ENCODE measurements at regions not wholly inside any gene's neighbourhood (a gene's known extent, or its start where the extent isn't known, plus 50 kb on each side); places are given as distances from the start of the nearest gene placed in this dataset.

DNA sequence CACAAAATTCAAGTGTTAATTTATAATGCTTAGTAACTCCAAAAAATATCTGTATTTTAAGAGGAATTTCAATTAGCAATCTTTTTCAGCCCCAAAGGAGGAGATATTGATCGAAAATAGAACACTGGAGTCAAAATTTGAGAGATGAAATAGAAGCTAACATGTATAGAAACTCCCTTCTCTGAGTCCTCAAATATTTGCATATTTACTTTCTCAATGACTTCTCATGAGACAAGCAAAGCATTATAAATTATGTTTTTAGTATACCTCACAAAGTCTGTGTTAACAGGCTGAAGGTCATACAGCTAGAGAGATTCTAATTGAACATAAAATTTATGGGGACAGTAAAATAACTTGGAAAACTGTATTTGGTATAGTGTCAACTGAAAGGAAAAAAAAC is 260.5 kb downstream of the GPAM start:
- BruUV-seq (replicated peaks) = no TSS peak
- H3K4me1 Mint-ChIP-seq (ENCODE audit: low read depth, unreplicated experiment) = no peaks in the 10 kb centered on the region

DNA sequence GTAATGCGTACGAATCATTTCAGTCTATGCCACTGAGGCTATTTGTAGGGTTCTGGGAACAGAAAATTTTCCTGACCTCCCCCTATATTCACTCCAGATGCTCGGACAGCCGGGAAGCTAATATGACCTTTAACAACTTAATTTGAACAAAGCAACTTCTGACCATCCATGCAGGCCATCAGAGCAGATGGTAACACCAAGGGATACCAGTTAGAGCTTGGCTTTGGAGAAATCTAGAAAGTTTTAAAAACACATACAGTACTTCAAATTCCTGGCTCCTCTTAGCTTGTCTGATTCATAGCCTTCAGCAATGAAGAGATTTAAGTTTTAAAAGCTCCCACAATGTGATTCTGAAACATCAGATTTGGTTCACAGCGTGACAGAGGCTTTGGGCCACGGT is 257.3 kb downstream of the GPAM start:
- Mint-ChIP-seq H3K9me3 (ENCODE audit: low read depth, unreplicated experiment) (peaks cover 2% of the 10 kb centered on the region), H3K36me3 (ENCODE audit: insufficient read depth, unreplicated experiment) (no peaks in the 10 kb centered on the region), H3K27ac (ENCODE audit: unreplicated experiment) (no peak overlapping the region), H3K4me1 (ENCODE audit: low read depth, unreplicated experiment) (no peaks in the 10 kb centered on the region), H3K27me3 (ENCODE audit: unreplicated experiment) (no peaks in the 10 kb centered on the region), H3K4me3 (ENCODE audit: low read depth, unreplicated experiment) (no peak overlapping the region)
- intact Hi-C loops (cut with micrococcal nuclease; ENCODE audit: unreplicated experiment) = no loop called here
- DNase-seq = no peak
- BruUV-seq (replicated peaks) = no TSS peak
- TF ChIP-seq, protein P1, sequence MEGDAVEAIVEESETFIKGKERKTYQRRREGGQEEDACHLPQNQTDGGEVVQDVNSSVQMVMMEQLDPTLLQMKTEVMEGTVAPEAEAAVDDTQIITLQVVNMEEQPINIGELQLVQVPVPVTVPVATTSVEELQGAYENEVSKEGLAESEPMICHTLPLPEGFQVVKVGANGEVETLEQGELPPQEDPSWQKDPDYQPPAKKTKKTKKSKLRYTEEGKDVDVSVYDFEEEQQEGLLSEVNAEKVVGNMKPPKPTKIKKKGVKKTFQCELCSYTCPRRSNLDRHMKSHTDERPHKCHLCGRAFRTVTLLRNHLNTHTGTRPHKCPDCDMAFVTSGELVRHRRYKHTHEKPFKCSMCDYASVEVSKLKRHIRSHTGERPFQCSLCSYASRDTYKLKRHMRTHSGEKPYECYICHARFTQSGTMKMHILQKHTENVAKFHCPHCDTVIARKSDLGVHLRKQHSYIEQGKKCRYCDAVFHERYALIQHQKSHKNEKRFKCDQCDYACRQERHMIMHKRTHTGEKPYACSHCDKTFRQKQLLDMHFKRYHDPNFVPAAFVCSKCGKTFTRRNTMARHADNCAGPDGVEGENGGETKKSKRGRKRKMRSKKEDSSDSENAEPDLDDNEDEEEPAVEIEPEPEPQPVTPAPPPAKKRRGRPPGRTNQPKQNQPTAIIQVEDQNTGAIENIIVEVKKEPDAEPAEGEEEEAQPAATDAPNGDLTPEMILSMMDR (IDR thresholded peaks at IDR 0.05; ENCODE audit: unreplicated experiment) = no peak
- CTCF ChIA-PET = no interaction called here

More for the DNA sequence above, 260.5 kb downstream of the GPAM start:
- H3K27ac Mint-ChIP-seq (ENCODE audit: unreplicated experiment) = no peak overlapping the region
- TF ChIP-seq, protein P1 (IDR thresholded peaks at IDR 0.05; ENCODE audit: unreplicated experiment) = no peak
- no peak for DNase-seq
- intact Hi-C loops (cut with micrococcal nuclease; ENCODE audit: unreplicated experiment) = no loop called here
- no peak overlapping the region for H3K4me3 Mint-ChIP-seq (ENCODE audit: low read depth, unreplicated experiment)
- peaks cover 12% of the 10 kb centered on the region for H3K27me3 Mint-ChIP-seq (ENCODE audit: unreplicated experiment)
- CTCF ChIA-PET = no interaction called here
- peaks cover 2% of the 10 kb centered on the region for H3K9me3 Mint-ChIP-seq (ENCODE audit: low read depth, unreplicated experiment)
- H3K36me3 Mint-ChIP-seq (ENCODE audit: insufficient read depth, unreplicated experiment) = no peaks in the 10 kb centered on the region

DNA sequence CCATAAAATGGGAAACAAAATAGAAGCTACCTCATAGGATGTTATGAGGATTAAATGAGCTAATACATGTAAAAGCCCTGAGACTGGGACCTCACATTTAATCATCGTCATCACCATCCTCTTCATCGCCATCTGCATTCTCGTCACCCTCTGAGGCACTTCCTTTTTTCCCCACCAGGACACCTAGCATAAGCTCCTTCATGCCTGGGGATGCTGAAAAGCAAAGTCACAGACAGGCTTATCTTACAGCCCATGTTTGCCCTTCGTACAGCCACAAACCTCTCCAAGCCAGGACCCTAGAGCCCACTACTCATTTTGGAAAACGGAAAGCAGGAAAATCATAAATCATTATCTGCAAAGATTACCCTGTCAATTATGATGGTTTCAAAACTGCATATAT is 249.6 kb downstream of the GPAM start:
- intact Hi-C loops (cut with micrococcal nuclease; ENCODE audit: unreplicated experiment) = no loop called here
- Mint-ChIP-seq H3K4me3 (ENCODE audit: low read depth, unreplicated experiment) (no peak overlapping the region), H3K27me3 (ENCODE audit: unreplicated experiment) (no peaks in the 10 kb centered on the region), H3K4me1 (ENCODE audit: low read depth, unreplicated experiment) (no peaks in the 10 kb centered on the region), H3K27ac (ENCODE audit: unreplicated experiment) (no peak overlapping the region), H3K9me3 (ENCODE audit: low read depth, unreplicated experiment) (no peaks in the 10 kb centered on the region), H3K36me3 (ENCODE audit: insufficient read depth, unreplicated experiment) (no peaks in the 10 kb centered on the region)
- BruUV-seq (replicated peaks) = no TSS peak
- TF ChIP-seq, protein P1 (IDR thresholded peaks at IDR 0.05; ENCODE audit: unreplicated experiment) = no peak
- no peak for DNase-seq
- CTCF ChIA-PET = interaction anchor here (0.5 kb wide), 1 partner anchor 17 kb away, joined by 5 read pairs; no protein-coding TSS in a partner anchor

DNA sequence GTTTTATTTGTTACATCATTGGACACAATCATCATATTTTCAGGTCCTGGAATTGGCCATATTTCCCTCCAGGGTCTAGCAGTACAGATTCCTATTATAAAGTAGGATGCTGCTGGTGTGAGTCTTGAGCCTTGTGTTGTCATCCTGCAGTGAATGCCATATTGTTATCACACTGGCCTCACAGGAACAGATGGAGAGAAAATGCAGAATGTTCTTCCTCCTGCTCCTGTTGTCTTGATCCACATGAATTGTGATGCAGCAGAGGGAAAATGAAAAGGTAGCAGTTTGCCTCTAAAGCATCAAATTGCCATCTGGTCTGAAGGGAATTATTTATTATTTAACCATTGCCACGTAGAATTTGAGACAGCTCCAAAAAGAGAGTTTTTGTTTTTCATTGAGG is 248.6 kb downstream of the GPAM start:
- CTCF ChIA-PET = no interaction called here
- no peak overlapping the region for H3K27ac Mint-ChIP-seq (ENCODE audit: unreplicated experiment)
- no peaks in the 10 kb centered on the region for H3K9me3 Mint-ChIP-seq (ENCODE audit: low read depth, unreplicated experiment)
- no peak for DNase-seq
- TF ChIP-seq, protein P1 (IDR thresholded peaks at IDR 0.05; ENCODE audit: unreplicated experiment) = no peak
- no peaks in the 10 kb centered on the region for H3K4me1 Mint-ChIP-seq (ENCODE audit: low read depth, unreplicated experiment)
- no peaks in the 10 kb centered on the region for H3K27me3 Mint-ChIP-seq (ENCODE audit: unreplicated experiment)
- no peaks in the 10 kb centered on the region for H3K36me3 Mint-ChIP-seq (ENCODE audit: insufficient read depth, unreplicated experiment)
- intact Hi-C loops (cut with micrococcal nuclease; ENCODE audit: unreplicated experiment) = no loop called here
- no TSS peak for BruUV-seq (replicated peaks)
- no peak overlapping the region for H3K4me3 Mint-ChIP-seq (ENCODE audit: low read depth, unreplicated experiment)
